Ectodermal cell (in vitro differentiated cells): ENCODE measurements at regions not wholly inside any gene's neighbourhood (a gene's known extent, or its start where the extent isn't known, plus 50 kb on each side); places are given as distances from the start of the nearest gene placed in this dataset.

Experiments used
- H3K27ac ChIP-seq: 2 replicates; pipeline ENCODE4 v1.7.0; 2013; ENCODE audit warnings: mild to moderate bottlenecking, low read depth, low read length; ENCODE audit not compliant: insufficient read depth, poor library complexity, severe bottlenecking
- H3K27me3 ChIP-seq: 2 replicates; pipeline ENCODE4 v1.7.0; 2013; ENCODE audit warnings: mild to moderate bottlenecking, low read length; ENCODE audit not compliant: insufficient read depth, control insufficient read depth, poor library complexity, severe bottlenecking
- H3K36me3 ChIP-seq: one replicate; pipeline ENCODE4 v1.7.0; 2013; ENCODE audit warnings: low read length; ENCODE audit not compliant: control insufficient read depth, insufficient read depth
- H3K4me1 ChIP-seq: one replicate; pipeline ENCODE4 v1.7.0; 2013; ENCODE audit warnings: low read length; ENCODE audit not compliant: control insufficient read depth, insufficient read depth
- H3K4me3 ChIP-seq: 2 replicates; pipeline ENCODE4 v1.7.0; 2013; ENCODE audit warnings: low read depth, low read length, control low read depth; ENCODE audit not compliant: insufficient read depth
- H3K9me3 ChIP-seq: 2 replicates; pipeline ENCODE4 v1.7.0; 2013; ENCODE audit warnings: mild to moderate bottlenecking, low read length, moderate library complexity; ENCODE audit not compliant: control insufficient read depth
- WGBS, 2 experiments: methylation state at CpG; one replicate each; pipeline ENCODE4 v1.1.7; 2013; ENCODE audit warnings: missing lambda C conversion rate in 2 of 2; 5-methylcytosine and 5-hydroxymethylcytosine counted together

DNA sequence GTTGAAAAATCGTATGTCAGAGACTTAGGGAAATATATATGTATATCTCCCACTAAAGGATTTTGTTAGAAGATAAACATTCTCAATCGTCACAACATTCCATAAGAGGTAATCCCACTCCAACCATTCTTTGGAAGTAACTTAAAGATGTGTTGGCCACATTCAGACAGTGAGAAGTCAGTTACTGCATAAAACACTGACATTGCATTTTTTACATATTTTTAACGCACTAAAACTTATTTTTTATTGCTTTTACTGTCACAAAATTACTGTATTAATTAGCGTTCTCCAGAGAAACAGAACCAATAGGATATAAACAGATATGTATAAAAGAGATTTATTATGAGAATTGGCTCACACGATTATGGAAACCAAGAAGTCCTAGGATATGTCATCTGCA, 74.3 kb upstream of the VGLL2 start:
- 96 to 97% methylated on average over 1 to 5 of the region's 5 CpGs for WGBS, 2 experiments
- peaks cover 4% of the 10 kb centered on the region for H3K4me1 ChIP-seq
- no peaks in the 10 kb centered on the region for H3K27me3 ChIP-seq
- no peaks in the 10 kb centered on the region for H3K9me3 ChIP-seq
- no peak overlapping the region for H3K27ac ChIP-seq
- H3K4me3 ChIP-seq, result no peak overlapping the region
- H3K36me3 ChIP-seq, result no peaks in the 10 kb centered on the region

DNA sequence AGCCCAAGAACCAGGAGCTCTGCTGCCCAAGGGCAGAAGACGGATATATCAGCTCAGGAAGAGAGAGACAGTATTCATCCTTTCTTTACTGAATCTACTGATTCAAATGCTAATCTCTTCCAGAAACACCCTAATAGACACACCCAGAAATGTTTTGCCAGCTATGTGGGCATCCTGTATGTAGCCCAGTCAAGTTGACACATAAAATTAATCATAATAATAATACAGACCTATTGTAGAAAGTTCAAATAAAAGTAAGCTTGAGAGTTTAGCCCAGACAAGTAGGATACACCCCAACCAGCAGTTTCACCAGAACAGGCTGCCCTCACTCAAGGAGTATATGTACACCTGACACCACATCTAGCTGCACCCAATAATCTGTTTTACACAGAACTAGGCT, 73.9 kb upstream of the VGLL2 start:
- 95 to 98% methylated on average over 1 of the region's 1 CpG for WGBS, 2 experiments
- no peaks in the 10 kb centered on the region for H3K36me3 ChIP-seq
- H3K9me3 ChIP-seq, result no peaks in the 10 kb centered on the region
- peaks cover 4% of the 10 kb centered on the region for H3K4me1 ChIP-seq
- H3K4me3 ChIP-seq, result no peak overlapping the region
- H3K27ac ChIP-seq, result no peak overlapping the region
- H3K27me3 ChIP-seq, result no peaks in the 10 kb centered on the region

DNA sequence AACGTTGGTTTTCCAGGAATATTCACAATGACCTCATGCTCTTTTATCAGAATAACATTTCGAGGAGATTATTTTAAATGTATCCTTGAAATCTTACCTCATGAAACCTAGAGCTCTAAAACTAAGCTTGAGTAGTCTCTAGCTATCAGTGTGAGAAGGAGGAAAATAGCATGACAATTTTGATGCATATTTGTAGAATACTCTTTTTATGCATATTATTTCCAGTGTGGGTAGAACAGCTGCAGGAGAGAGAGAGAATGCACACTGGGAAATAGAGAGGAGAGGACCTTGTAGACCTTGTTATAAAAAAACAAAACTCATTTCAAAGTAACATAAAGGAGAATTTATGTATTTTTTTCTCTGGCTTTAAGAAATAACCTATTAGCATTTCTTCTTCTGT, 71.1 kb upstream of the VGLL2 start:
- no peaks in the 10 kb centered on the region for H3K27me3 ChIP-seq
- peaks cover 4% of the 10 kb centered on the region for H3K4me1 ChIP-seq
- H3K36me3 ChIP-seq, result no peaks in the 10 kb centered on the region
- no peak overlapping the region for H3K4me3 ChIP-seq
- WGBS, 2 experiments, result 94 to 96% methylated on average over 2 of the region's 2 CpGs
- H3K27ac ChIP-seq, result no peak overlapping the region
- no peaks in the 10 kb centered on the region for H3K9me3 ChIP-seq

GRCh38 chr6:117194978-117195377, 70.4 kb upstream of the VGLL2 start:
- H3K27ac ChIP-seq, result no peak overlapping the region
- H3K36me3 ChIP-seq, result no peaks in the 10 kb centered on the region
- H3K27me3 ChIP-seq, result no peaks in the 10 kb centered on the region
- H3K9me3 ChIP-seq, result no peaks in the 10 kb centered on the region
- peaks cover 4% of the 10 kb centered on the region for H3K4me1 ChIP-seq
- WGBS, 2 experiments, result 79 to 82% methylated on average over 3 to 4 of the region's 4 CpGs
- no peak overlapping the region for H3K4me3 ChIP-seq

GRCh38 chr6:117195728-117196127, 69.6 kb upstream of the VGLL2 start:
- no peaks in the 10 kb centered on the region for H3K27me3 ChIP-seq
- no peaks in the 10 kb centered on the region for H3K9me3 ChIP-seq
- no peak overlapping the region for H3K27ac ChIP-seq
- H3K4me1 ChIP-seq, result peaks cover 4% of the 10 kb centered on the region
- 84 to 85% methylated on average over 3 of the region's 3 CpGs for WGBS, 2 experiments
- no peaks in the 10 kb centered on the region for H3K36me3 ChIP-seq
- H3K4me3 ChIP-seq, result no peak overlapping the region

DNA sequence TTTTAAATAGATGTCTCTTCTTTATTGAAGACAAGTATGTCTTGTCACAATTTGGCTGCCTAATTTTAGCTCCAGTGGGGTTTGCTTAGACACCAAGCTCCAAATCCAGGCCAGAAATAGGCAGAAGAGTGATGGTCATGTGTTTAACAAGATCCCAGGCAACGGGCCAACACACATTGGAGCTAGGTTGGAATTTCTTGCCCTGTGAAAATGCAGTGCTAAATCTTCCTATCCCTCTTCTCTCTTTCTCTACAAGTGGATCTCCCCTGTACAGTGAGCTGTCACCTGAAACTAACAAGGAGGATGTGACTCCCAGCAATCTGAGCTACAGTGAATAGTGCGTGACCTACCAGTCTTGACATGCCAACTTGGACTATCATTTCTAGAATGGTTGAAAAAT, 65.3 kb upstream of the VGLL2 start:
- H3K27ac ChIP-seq, result no peak overlapping the region

DNA sequence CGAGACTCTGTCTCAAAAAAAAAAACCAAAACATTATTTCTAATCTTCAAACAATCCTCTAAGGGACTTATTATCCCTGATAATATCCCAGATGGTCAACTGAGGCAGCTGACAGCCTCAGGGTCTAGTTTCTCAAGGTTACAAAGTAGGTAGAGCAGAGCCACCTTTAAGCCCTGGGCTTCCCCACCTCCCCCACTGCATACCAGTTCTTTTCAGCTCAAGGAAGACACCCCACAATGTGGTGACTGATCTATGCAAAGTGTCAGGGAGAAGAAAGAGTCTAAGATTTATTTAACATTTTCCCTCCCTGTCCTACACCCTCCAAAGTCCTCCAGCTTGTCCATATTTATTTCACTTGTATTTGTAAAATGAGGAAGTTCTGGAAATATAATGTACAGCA, 60.5 kb upstream of the VGLL2 start:
- Histone ChIP-seq H3K27me3 (no peaks in the 10 kb centered on the region), H3K4me1 (no peaks in the 10 kb centered on the region), H3K27ac (no peak overlapping the region), H3K9me3 (no peaks in the 10 kb centered on the region), H3K4me3 (no peak overlapping the region), H3K36me3 (no peaks in the 10 kb centered on the region)
- 92 to 97% methylated on average over 1 of the region's 1 CpG for WGBS, 2 experiments

More for the DNA sequence above, 65.3 kb upstream of the VGLL2 start:
- no peaks in the 10 kb centered on the region for H3K27me3 ChIP-seq
- H3K36me3 ChIP-seq, result no peaks in the 10 kb centered on the region
- 86 to 98% methylated on average over 2 of the region's 2 CpGs for WGBS, 2 experiments
- H3K9me3 ChIP-seq, result no peaks in the 10 kb centered on the region
- H3K4me3 ChIP-seq, result no peak overlapping the region
- H3K4me1 ChIP-seq, result no peaks in the 10 kb centered on the region

GRCh38 chr6:117205876-117206275, 59.5 kb upstream of the VGLL2 start:
- no peak overlapping the region for H3K4me3 ChIP-seq
- H3K4me1 ChIP-seq, result no peaks in the 10 kb centered on the region
- no peaks in the 10 kb centered on the region for H3K36me3 ChIP-seq
- 74 to 76% methylated on average over 3 of the region's 4 CpGs for WGBS, 2 experiments
- H3K27ac ChIP-seq, result no peak overlapping the region
- no peaks in the 10 kb centered on the region for H3K27me3 ChIP-seq
- no peaks in the 10 kb centered on the region for H3K9me3 ChIP-seq

DNA sequence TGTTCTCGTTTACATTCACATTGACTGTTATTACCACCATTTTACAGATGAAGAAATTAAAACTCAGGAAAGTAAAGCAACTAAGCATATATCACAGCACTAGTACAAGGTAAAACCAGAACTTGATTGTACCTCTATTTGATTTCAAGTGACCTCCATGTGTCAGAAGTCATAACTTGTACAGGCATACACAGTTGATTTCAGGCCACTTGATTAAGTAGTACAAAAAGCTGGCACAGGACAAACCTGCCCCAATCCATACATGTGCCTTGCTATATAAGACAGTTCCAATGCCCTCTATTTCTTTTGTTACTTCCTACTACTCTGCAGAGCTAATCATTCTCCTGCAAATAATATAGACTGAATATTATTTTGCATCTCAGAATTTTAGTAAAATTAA, 58.8 kb upstream of the VGLL2 start:
- no peaks in the 10 kb centered on the region for H3K27me3 ChIP-seq
- WGBS, 2 experiments, result 100% methylated on average over 1 of the region's 1 CpG

DNA sequence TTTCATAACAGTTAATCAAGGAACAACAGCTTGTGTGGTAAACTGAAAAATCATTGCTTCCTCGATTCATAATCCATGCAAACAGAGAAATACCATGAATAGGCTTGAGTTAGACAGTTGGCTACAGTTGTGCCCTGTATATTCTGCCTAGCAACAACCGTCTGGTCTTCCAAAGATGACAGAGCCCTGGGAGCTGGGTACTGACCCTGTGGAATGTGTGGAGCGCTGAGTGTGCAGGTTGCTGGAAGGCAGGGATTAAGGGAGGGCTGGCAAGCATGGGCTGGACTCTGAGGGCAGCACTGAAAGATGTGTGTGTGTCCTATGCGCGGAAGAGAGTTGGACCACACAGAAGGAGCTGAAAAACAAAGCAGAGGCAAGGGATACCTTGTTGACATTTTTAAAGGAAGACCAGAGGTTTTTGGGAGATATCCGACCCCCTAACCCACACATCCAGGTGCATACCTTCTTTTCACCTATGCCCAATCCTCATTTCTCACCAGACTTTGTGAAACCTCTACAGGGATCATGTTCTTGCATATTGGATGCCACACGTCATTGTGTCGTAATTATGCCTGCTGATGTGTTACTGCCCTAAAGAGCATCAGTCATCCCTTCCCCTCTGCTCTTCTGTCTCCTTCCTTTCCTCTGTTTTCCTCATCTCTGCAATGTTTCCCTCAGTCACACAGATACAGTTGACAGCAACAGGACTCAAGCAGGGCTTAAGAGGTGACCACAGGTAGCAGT, 58.2 kb upstream of the VGLL2 start:
- Histone ChIP-seq H3K27ac (no peak overlapping the region), H3K4me1 (no peaks in the 10 kb centered on the region), H3K4me3 (no peak overlapping the region), H3K9me3 (no peaks in the 10 kb centered on the region), H3K36me3 (no peaks in the 10 kb centered on the region), H3K27me3 (no peaks in the 10 kb centered on the region)
- WGBS, 2 experiments, result 84 to 88% methylated on average over 8 of the region's 8 CpGs

More for the DNA sequence above, 58.8 kb upstream of the VGLL2 start:
- Histone ChIP-seq H3K27ac (no peak overlapping the region), H3K4me3 (no peak overlapping the region), H3K4me1 (no peaks in the 10 kb centered on the region), H3K9me3 (no peaks in the 10 kb centered on the region), H3K36me3 (no peaks in the 10 kb centered on the region)

- no peaks in the 10 kb centered on the region for H3K36me3 ChIP-seq
- no peaks in the 10 kb centered on the region for H3K4me1 ChIP-seq
- 100% methylated on average over 1 of the region's 1 CpG for WGBS, 2 experiments
- no peak overlapping the region for H3K4me3 ChIP-seq
- no peak overlapping the region for H3K27ac ChIP-seq
- no peaks in the 10 kb centered on the region for H3K27me3 ChIP-seq
- no peaks in the 10 kb centered on the region for H3K9me3 ChIP-seq
Observed at GRCh38 chr6:117210279-117210678, 55.1 kb upstream of the VGLL2 start.
